Type B pancreatic cell (in vitro differentiated cells): ENCODE measurements at regions not wholly inside any gene's neighbourhood (a gene's known extent, or its start where the extent isn't known, plus 50 kb on each side); places are given as distances from the start of the nearest gene placed in this dataset.

ENCODE experiments used
- DNase-seq: peaks from one replicate; pipeline ENCODE4 v3.0.0; 2021; ENCODE audit warnings: mixed read lengths; ENCODE audit not compliant: unreplicated experiment; ENCODE audit errors: extremely low spot score
- H3K27ac Mint-ChIP-seq: 2 replicates; pipeline ENCODE4 v1.8.0; 2021; ENCODE audit warnings: mild to moderate bottlenecking, mixed read lengths
- H3K27me3 Mint-ChIP-seq: 2 replicates; pipeline ENCODE4 v1.8.0; 2021; ENCODE audit warnings: mixed read lengths
- H3K36me3 Mint-ChIP-seq: 2 replicates; pipeline ENCODE4 v1.8.0; 2021; ENCODE audit warnings: mixed read lengths
- H3K4me1 Mint-ChIP-seq: one replicate; pipeline ENCODE4 v1.8.0; 2021; ENCODE audit warnings: mixed read lengths; ENCODE audit not compliant: unreplicated experiment
- H3K4me3 Mint-ChIP-seq: 2 replicates; pipeline ENCODE4 v1.8.0; 2021; ENCODE audit warnings: mild to moderate bottlenecking, mixed read lengths
- H3K9me3 Mint-ChIP-seq: 2 replicates; pipeline ENCODE4 v1.8.0; 2021; ENCODE audit warnings: mixed read lengths
- CTCF ChIP-seq: fragments of 200-600 bp; sonication (generic); conservative IDR thresholded peaks from 2 replicates; pipeline ENCODE4 v1.5.0; 2021; ENCODE audit warnings: antibody characterized with exemption, mild to moderate bottlenecking

- DNase-seq = no peak
- Mint-ChIP-seq H3K27me3 (peaks cover 33% of the 10 kb centered on the region), H3K4me1 (peaks cover 27% of the 10 kb centered on the region), H3K4me3 (no peak overlapping the region), H3K27ac (no peak overlapping the region), H3K36me3 (no peaks in the 10 kb centered on the region), H3K9me3 (peaks cover 10% of the 10 kb centered on the region)
- no peak for TF ChIP-seq CTCF
Measured at GRCh38 chr20:22771706-22772105, 187.3 kb upstream of the FOXA2 start.

GRCh38 chr20:22773344-22773743, 189.0 kb upstream of the FOXA2 start:
- H3K27ac Mint-ChIP-seq = no peak overlapping the region
- H3K9me3 Mint-ChIP-seq = peaks cover 10% of the 10 kb centered on the region
- no peak overlapping the region for H3K4me3 Mint-ChIP-seq
- peaks cover 31% of the 10 kb centered on the region for H3K27me3 Mint-ChIP-seq
- DNase-seq = no peak
- H3K4me1 Mint-ChIP-seq = peaks cover 27% of the 10 kb centered on the region
- no peaks in the 10 kb centered on the region for H3K36me3 Mint-ChIP-seq
- TF ChIP-seq CTCF = no peak

- DNase-seq = no peak
- Mint-ChIP-seq H3K36me3 (no peaks in the 10 kb centered on the region), H3K9me3 (no peaks in the 10 kb centered on the region), H3K4me1 (peaks cover 20% of the 10 kb centered on the region), H3K27me3 (peaks cover 31% of the 10 kb centered on the region), H3K4me3 (no peak overlapping the region), H3K27ac (no peak overlapping the region)
- TF ChIP-seq CTCF = no peak
Measured at GRCh38 chr20:22775256-22775655, 190.9 kb upstream of the FOXA2 start.

GRCh38 chr20:22775671-22776139, 191.3 kb upstream of the FOXA2 start:
- H3K27me3 Mint-ChIP-seq = peaks cover 34% of the 10 kb centered on the region
- H3K27ac Mint-ChIP-seq = no peak overlapping the region
- no peaks in the 10 kb centered on the region for H3K36me3 Mint-ChIP-seq
- H3K4me3 Mint-ChIP-seq = no peak overlapping the region
- TF ChIP-seq CTCF = no peak
- peaks cover 20% of the 10 kb centered on the region for H3K4me1 Mint-ChIP-seq
- DNase-seq = no peak
- H3K9me3 Mint-ChIP-seq = no peaks in the 10 kb centered on the region

- TF ChIP-seq CTCF = no peak
- no peak for DNase-seq
- H3K9me3 Mint-ChIP-seq = no peaks in the 10 kb centered on the region
- H3K27me3 Mint-ChIP-seq = peaks cover 30% of the 10 kb centered on the region
- no peak overlapping the region for H3K27ac Mint-ChIP-seq
- no peak overlapping the region for H3K4me3 Mint-ChIP-seq
- H3K36me3 Mint-ChIP-seq = no peaks in the 10 kb centered on the region
- H3K4me1 Mint-ChIP-seq = peaks cover 15% of the 10 kb centered on the region
Measured at GRCh38 chr20:22776369-22776768, 192.0 kb upstream of the FOXA2 start.

GRCh38 chr20:22779878-22780277, 195.5 kb upstream of the FOXA2 start:
- Mint-ChIP-seq H3K27ac (no peak overlapping the region), H3K27me3 (peaks cover 23% of the 10 kb centered on the region), H3K4me3 (no peak overlapping the region), H3K4me1 (peaks cover 12% of the 10 kb centered on the region), H3K36me3 (no peaks in the 10 kb centered on the region), H3K9me3 (no peaks in the 10 kb centered on the region)
- TF ChIP-seq CTCF = no peak
- DNase-seq = no peak
